ENCODE measurements at regions not wholly inside any gene's neighbourhood (a gene's known extent, or its start where the extent isn't known, plus 50 kb on each side); places are given as distances from the start of the nearest gene placed in this dataset.
A peak's percentile ranks its signal among the peaks of the same experiment; 100 is the strongest.
"Not testable (repeated sequence)": the region's sequence is repeated elsewhere in the genome, so short reads cannot be mapped to it uniquely, and the experiment has no call there.

DNA sequence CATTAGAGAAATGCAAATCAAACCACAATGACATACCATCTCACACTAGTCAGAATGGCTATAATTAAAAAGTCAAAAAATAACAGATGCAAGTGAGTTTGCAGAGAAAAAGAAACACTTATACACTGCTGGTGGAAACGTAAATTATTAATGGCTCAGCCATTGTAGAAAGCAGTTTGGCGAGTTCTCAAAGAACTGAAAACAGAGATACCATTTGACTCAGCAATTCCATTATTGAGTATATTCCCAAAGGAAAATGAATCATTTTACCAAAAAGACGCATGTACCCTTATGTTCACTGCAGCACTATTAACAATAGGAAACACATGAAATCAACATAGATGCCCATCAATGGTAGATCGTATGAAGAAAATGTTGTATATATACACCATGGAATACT lies 75.0 kb downstream of the NAA11 start:
- no peak overlapping the region for H3K4me3 ChIP-seq (ENCODE audit: low read depth, low read length)
- no peak for TF ChIP-seq POLR2A (IDR thresholded peaks at IDR 0.05; ENCODE audit: extremely low read depth, insufficient read length)
- TF ChIP-seq, protein P1, sequence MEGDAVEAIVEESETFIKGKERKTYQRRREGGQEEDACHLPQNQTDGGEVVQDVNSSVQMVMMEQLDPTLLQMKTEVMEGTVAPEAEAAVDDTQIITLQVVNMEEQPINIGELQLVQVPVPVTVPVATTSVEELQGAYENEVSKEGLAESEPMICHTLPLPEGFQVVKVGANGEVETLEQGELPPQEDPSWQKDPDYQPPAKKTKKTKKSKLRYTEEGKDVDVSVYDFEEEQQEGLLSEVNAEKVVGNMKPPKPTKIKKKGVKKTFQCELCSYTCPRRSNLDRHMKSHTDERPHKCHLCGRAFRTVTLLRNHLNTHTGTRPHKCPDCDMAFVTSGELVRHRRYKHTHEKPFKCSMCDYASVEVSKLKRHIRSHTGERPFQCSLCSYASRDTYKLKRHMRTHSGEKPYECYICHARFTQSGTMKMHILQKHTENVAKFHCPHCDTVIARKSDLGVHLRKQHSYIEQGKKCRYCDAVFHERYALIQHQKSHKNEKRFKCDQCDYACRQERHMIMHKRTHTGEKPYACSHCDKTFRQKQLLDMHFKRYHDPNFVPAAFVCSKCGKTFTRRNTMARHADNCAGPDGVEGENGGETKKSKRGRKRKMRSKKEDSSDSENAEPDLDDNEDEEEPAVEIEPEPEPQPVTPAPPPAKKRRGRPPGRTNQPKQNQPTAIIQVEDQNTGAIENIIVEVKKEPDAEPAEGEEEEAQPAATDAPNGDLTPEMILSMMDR (IDR thresholded peaks at IDR 0.05; ENCODE audit: low read depth, low read length) = no peak
- TF ChIP-seq, protein P2, sequence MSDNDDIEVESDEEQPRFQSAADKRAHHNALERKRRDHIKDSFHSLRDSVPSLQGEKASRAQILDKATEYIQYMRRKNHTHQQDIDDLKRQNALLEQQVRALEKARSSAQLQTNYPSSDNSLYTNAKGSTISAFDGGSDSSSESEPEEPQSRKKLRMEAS (IDR thresholded peaks at IDR 0.05; ENCODE audit: low read depth, low read length) = no peak
- no peak for TF ChIP-seq MYC (IDR thresholded peaks at IDR 0.05; ENCODE audit: low read depth, low read length)
- no peak for DNase-seq (ENCODE audit: low read depth)

DNA sequence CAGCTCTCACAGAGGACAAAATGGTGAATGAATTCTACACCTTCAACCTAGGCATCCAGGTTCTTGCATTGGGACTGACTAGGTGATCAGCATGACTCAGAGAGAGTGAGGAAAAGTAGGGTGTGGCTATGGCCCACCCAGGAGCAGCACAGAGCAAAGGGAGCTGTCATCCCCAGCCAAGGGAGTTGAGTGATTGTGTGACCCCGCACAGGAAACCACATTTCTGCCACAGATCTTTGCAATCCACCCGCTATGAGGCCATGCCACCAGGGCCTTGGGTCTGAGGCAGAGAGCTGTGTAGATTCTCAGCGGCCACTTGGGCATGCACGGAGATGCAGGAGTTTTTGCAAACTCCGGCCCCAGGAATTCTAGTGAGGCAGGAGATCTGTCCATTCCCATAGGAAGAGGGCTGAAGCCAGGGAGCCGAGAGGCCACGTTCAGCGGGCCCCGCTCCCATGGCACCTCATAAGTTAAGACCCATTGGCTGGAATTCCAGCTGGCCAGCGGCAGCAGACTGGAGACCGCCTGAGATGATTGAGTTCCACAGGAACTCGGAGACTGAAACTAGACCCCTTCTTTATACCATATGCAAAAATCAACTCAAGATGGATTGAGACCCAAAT lies 75.9 kb downstream of the NAA11 start:
- no peak overlapping the region for H3K4me3 ChIP-seq (ENCODE audit: low read depth, low read length)
- TF ChIP-seq MYC (IDR thresholded peaks at IDR 0.05; ENCODE audit: low read depth, low read length) (no peak), POLR2A (IDR thresholded peaks at IDR 0.05; ENCODE audit: extremely low read depth, insufficient read length) (no peak)
- TF ChIP-seq, protein P1 (IDR thresholded peaks at IDR 0.05; ENCODE audit: low read depth, low read length) = no peak
- TF ChIP-seq, protein P2 (IDR thresholded peaks at IDR 0.05; ENCODE audit: low read depth, low read length) = no peak
- DNase-seq (ENCODE audit: low read depth) = peak; percentile 78

DNA sequence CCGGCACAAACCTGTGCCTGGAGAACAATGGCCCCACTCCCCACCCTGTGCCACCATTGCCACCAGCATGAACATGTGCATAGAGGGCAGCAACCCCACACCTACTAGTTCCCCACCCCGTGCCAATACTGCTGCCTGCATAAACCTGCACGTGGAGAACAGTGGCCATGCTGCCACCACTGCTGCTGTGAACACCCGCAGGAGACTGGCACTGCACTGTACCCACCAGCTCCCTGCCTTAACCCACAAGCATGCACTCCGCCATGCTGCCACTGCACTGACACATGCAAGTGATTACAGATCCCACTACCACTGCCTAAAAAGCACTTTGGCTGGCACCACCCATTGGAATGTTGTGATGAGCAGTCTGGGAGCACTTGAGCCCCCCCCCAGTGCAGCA lies 77.3 kb downstream of the NAA11 start:
- TF ChIP-seq, protein P2 (IDR thresholded peaks at IDR 0.05; ENCODE audit: low read depth, low read length) = no peak
- no peak for DNase-seq (ENCODE audit: low read depth)

DNA sequence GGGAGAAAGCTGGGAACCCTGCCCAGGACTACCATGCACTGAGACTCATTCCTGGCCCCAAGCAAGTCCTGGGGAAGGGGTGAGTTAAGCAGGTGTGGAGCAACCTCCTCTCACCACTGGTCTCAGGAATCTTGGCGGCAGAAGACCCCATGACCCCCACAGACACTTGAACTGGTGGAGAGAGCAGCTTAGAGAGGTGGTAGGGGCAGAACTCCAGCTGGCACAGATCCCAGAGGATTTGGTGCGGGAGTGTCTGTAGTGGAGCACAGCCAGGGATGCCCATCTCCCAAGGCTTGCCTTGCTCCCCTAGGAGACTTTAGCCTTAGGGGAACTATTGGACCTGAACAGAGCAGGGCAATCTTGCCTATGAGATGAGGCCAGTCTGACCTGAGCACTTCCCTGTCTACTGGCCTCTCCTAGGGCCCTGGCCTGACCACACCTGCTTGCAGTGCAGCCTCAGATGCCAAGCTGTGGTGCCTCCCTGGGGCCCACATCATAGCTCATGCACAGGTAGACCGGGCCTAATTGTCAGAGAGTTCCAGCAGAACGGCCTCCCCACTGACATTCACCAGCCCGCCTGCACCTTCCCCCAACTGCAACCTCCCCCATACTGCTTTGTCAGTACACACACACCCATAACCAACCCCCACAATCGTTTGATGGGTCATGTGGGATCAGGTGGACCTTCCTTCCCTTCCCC lies 78.0 kb downstream of the NAA11 start:
- TF ChIP-seq MYC (IDR thresholded peaks at IDR 0.05; ENCODE audit: low read depth, low read length) (no peak), POLR2A (IDR thresholded peaks at IDR 0.05; ENCODE audit: extremely low read depth, insufficient read length) (no peak)
- TF ChIP-seq, protein P1 (IDR thresholded peaks at IDR 0.05; ENCODE audit: low read depth, low read length) = no peak
- TF ChIP-seq, protein P2 (IDR thresholded peaks at IDR 0.05; ENCODE audit: low read depth, low read length) = no peak
- no peak for DNase-seq (ENCODE audit: low read depth)
- H3K4me3 ChIP-seq (ENCODE audit: low read depth, low read length) = no peak overlapping the region

More for the DNA sequence above, 77.3 kb downstream of the NAA11 start:
- H3K4me3 ChIP-seq (ENCODE audit: low read depth, low read length) = no peak overlapping the region

DNA sequence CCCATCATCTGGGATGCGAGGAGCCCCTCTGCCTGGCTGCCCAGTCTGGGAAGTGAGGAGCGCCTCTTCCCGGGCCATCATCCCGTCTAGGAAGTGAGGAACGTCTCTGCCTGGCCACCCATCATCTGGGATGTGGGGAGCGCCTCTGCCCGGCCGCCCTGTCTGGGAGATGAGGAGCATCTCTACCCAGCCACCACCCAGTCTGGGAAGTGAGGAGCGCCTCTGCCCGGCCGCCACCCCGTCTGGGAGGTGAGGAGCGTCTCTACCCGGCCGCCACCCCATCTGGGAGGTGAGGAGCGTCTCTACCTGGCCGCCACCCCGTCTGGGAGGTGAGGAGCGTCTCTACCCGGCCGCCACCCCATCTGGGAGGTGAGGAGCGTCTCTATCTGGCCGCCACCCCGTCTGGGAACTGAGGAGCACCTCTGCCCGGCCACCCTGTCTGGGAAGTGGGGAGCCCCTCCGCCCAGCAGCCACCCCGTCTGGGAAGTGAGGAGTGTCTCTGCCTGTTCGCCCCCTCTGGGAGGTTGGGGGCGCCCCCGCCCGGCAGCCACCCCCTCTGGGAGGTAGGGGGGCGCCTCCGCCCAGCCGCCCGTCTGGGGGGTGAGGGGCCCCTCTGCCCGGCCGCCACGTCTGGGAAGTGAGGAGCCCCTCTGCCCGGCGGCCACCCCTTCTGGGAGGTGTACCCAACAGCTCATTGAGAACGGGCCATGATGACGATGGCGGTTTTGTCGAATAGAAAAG lies 80.5 kb downstream of the NAA11 start:
- H3K4me3 ChIP-seq (ENCODE audit: low read depth, low read length); DNase-seq (ENCODE audit: low read depth): not testable (repeated sequence)

DNA sequence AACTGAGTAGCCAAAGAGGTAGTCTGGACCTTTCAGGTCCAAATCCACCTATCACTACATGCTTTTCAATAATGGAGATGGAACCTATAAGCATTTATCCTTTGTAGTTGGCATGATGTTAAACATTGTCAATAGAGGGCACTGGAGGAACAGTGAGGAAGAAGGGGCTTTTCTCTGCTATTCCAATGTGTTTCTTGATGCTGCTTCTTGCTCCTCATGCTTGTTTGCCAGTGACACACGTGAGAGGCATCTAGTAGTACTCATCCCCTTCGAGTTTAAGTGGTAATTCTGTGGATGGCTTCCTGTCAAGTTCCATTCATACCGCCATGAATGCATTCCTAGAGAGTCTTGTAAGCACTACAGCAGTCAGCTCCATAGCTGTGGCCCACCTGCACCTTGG lies 84.0 kb downstream of the NAA11 start:
- no peak for TF ChIP-seq MYC (IDR thresholded peaks at IDR 0.05; ENCODE audit: low read depth, low read length)
- no peak for TF ChIP-seq POLR2A (IDR thresholded peaks at IDR 0.05; ENCODE audit: extremely low read depth, insufficient read length)
- TF ChIP-seq, protein P2 (IDR thresholded peaks at IDR 0.05; ENCODE audit: low read depth, low read length) = no peak
- TF ChIP-seq, protein P1 (IDR thresholded peaks at IDR 0.05; ENCODE audit: low read depth, low read length) = no peak
- no peak overlapping the region for H3K4me3 ChIP-seq (ENCODE audit: low read depth, low read length)
- DNase-seq (ENCODE audit: low read depth) = peak; percentile 46

All from NB4 (cell line).